AG08395 (cell line): ENCODE measurements at regions not wholly inside any gene's neighbourhood (a gene's known extent, or its start where the extent isn't known, plus 50 kb on each side); places are given as distances from the start of the nearest gene placed in this dataset.
"Not testable (repeated sequence)": the region's sequence is repeated elsewhere in the genome, so short reads cannot be mapped to it uniquely, and the experiment has no call there.

Source experiments
- DNase-seq: peaks from one replicate; pipeline ENCODE4 v3.0.0; 2012; ENCODE audit warnings: mixed read lengths, low spot score

- not testable (repeated sequence) for DNase-seq
These were observed 759.4 kb downstream of the TTLL7 start for GRCh38 chr1:83239568-83239967.

DNA sequence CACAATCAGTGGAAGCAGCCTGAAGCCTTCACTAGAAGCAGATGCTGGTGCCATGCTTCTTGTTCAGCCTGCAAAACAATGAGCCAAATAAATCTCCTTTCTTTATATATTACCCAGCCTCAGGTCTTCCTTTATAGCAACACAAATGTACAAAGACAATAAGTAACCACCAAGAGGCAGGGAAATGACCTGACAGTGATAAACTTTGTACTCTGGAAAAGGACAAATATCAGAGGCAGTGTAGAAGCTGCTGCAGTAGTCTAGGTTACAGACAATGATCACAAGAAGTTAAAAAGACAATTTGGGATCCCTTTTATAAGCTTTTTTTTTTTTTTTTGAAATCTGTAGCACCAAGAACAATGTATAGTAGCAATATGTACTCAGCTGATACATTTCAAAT, 760.3 kb downstream of the TTLL7 start:
- DNase-seq, result not testable (repeated sequence)

DNA sequence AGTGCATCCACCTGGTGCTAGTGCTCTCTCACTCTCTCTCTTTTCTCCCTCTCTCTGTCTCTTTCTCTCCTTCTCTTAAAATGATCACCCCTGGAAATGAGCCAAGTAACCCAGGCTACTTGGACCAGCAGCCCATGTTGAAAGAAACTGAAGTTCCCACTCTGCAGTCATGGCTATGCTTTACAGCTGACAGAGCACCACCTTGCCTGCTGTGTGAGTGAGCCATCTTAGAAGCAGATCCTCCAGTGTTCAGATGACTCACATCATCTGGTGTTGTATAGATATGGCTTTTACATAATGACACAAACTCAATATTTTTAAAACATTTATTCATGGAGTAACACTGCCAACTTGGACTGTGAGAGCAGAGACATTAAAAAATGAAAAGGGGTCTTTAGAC, 779.1 kb downstream of the TTLL7 start:
- not testable (repeated sequence) for DNase-seq

- not testable (repeated sequence) for DNase-seq
These were observed 780.8 kb downstream of the TTLL7 start for GRCh38 chr1:83218036-83218716.

DNA sequence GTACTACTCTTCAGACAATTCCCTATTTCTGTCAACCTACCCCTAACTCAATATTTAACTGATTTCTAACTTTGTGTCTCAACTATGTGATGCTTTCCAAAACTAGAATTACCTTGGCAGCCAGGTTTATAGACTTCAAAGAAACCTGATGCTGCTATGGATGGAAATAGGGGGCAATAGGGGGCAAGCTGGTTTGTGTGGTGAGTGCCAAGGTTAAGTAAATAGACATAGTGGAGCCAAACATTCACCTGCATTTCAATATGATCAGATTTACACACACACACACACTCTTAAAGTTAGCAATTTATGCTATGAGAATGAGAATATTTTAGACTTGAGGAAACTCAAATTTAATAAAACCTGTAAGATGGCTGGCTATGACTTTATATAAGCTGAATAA, 784.6 kb downstream of the TTLL7 start:
- DNase-seq, result not testable (repeated sequence)

DNA sequence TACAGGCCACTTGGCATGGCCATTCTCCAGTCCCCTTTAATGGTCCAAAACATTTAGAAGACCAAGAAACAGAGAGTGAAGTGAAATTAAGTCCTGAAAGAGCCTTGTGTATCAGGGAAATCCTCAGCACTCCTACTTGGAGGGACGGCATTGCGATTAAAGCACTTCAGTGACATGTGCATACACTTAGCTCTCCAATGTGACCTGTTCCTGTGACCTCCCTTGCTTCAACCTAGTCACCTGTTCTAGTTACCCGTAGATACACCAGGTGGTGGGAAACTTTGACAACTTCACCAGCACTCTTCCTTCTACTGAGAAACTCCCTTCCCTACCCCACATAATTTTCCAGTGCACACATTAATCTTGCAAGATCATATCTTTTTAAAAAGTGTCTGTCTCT, 785.3 kb downstream of the TTLL7 start:
- not testable (repeated sequence) for DNase-seq

DNA sequence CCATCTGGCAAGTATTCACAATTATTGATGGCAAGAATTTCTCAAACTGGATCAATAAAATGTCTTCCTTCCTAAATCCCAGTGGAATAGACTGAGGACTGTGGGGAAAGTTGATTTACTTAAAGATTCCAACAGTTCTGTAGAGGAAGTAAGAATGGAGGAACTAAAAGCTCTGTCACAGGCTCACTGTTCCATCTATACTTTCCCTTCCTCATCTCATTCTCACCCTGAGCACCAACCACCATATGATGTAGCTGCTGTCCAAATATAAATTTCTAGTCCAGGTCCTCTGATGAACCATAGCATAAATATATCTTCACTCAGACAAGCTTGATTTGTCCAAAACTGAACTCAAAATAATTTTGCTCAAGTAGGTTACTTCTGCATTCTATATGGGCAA, 786.9 kb downstream of the TTLL7 start:
- DNase-seq, result not testable (repeated sequence)

- not testable (repeated sequence) for DNase-seq
These were observed 790.4 kb downstream of the TTLL7 start for GRCh38 chr1:83208540-83208939.

- DNase-seq, result not testable (repeated sequence)
These were observed 804.3 kb downstream of the TTLL7 start for GRCh38 chr1:83194610-83195009.

DNA sequence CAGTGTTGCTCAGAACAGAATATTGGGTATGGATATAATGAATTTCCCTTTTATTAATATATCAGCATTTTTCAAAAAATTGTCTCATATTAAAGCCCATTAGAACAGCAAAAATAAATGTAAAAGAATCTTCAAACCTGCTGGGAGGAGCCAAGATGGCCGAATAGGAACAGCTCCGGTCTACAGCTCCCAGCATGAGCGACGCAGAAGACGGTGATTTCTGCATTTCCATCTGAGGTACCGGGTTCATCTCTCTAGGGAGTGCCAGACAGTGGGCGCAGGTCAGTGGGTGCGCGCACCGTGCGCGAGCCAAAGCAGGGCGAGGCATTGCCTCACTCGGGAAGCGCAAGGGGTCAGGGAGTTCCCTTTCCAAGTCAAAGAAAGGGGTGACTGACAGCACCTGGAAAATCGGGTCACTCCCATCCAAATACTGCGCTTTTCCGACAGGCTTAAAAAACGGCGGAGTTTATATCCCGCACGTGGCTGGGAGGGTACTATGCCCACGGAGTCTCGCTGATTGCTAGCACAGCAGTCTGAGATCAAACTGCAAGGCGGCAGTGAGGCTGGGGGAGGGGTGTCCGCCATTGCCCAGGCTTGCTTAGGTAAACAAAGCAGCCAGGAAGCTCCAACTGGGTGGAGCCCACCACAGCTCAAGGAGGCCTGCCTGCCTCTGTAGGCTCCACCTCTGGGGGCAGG, 816.8 kb downstream of the TTLL7 start:
- DNase-seq, result not testable (repeated sequence)

DNA sequence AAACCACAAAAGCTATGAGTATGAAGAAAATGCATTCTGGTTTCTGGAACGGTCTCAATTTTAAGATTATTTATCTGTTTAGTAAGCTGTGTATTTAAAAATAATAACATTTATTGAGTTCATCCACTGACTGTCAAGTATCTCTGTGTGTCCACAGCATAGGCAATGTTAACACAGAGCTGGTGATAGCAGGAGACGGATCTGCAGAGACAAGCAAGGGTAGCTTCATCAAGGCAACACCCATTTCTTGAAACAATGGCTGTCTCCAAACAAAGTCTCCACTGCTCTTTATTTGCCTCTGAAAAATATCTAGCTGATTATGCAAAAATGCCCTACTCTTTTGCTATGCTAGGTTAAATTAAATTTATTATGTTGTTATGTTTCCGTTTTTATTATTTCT, 818.3 kb downstream of the TTLL7 start:
- not testable (repeated sequence) for DNase-seq

DNA sequence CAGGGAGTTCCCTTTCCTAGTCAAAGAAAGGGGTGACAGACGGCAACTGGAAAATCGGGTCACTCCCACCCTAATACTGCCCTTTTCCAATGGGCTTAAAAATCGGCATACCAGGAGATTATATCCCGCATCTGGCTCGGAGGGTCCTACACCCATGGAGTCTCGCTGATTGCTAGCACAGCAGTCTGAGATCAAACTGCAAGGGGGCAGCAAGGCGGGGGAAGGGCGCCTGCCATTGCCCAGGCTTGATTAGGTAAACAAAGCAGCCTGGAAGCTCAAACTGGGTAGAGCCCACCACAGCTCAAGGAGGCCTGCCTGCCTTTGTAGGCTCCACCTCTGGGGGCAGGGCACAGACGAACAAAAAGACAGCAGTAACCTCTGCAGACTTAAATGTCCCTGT, 831.3 kb downstream of the TTLL7 start:
- DNase-seq, result not testable (repeated sequence)

DNA sequence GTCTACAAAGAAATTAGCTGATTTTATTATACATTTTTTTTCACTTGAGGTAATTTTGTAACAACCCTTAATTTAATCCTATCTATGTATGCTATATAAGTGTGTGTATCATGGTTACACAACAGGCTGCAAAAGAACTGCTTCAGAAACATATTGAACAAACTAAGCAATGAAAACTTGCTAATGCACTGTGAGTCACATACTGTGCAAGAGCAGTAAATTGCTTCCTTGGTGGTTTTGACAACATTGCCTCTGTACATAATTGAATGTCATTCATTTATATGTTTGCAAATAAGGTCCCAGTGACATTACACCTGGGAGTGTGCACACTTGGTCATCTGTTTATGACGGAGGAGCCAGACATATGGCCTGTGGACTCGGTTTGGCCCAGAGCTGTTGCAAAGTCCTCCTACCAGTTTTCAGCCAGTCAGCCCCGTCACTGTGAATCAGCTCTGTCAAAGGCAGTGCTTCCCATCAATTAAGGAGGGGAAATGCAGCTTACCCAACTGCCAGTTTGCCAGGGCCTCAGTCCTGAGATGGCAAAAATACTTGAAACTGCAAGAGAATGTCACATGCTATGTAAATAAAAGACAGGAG, 835.0 kb downstream of the TTLL7 start:
- DNase-seq, result peak; percentile 15

DNA sequence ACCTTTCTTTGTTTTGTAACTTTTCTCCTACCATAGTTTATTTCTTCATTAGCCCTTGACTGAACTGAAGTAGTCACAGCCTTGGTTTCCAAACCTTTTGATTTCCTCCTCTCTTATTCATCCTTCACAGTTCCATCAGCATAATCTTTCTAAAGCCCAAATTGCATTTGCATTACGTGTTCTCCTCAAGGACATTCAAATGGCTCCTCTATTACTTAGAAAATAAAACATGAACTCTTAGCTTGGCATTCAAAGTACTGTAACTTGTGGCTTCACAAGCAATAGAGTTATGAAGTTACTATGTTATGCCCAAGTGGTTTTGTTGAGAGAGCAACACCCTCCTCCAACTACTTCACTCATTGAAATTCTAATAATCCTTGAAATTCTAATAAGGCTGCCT, 840.0 kb downstream of the TTLL7 start:
- not testable (repeated sequence) for DNase-seq

GRCh38 chr1:83154306-83154705, 844.6 kb downstream of the TTLL7 start:
- DNase-seq, result not testable (repeated sequence)

- DNase-seq, result not testable (repeated sequence)
These were observed 847.6 kb downstream of the TTLL7 start for GRCh38 chr1:83151167-83151898.

GRCh38 chr1:83150479-83150878, 848.5 kb downstream of the TTLL7 start:
- DNase-seq, result not testable (repeated sequence)

- DNase-seq, result not testable (repeated sequence)
These were observed 853.1 kb downstream of the TTLL7 start for GRCh38 chr1:83145820-83146219.

DNA sequence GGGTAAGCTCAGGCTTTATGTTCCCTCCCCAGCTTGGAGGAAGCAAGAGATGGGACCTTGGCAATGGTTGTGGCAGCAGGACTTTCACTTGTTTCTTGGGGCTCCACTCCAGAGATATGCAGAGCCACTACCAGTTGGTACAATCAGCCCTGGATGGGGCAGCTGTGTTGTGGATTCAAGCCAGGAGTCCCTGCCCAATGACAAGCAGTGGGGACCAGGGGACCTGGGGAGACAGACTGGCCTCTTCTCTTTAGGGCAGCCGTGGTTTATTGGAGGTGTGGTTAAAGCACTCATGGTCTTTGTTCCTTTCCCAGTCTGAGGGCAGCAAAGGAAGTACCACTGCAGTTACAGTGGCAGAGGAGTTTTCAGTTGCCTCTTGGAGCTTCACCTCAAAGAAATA, 856.1 kb downstream of the TTLL7 start:
- not testable (repeated sequence) for DNase-seq

DNA sequence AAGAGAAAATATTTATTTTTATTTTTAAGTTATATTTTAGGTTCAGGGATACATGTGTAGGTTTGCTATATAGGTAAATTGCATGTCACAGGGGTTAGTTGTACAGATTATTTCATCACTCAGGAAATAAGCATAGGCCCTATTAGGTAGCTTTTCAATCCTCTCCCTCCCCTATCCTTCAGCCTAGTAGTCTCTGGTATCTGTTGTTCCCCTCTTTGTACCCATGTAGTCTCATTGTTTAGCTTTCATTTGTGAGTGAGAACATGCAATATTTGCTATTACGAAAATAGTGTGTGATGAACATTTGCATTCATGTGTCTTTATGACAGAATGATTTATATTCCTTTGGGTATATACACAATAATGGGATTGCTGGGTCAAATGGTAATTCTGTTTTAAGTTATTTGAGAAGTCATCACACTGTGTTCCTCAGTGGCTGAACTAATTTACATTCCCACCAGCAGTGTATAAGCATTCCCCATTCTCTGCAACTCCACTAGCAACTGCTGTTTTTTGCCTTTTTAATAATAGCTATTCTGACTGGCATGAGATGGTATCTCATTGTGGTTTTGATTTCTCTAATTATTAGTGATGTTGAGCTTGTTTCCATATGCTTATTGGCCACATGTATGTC, 863.3 kb downstream of the TTLL7 start:
- DNase-seq, result not testable (repeated sequence)

DNA sequence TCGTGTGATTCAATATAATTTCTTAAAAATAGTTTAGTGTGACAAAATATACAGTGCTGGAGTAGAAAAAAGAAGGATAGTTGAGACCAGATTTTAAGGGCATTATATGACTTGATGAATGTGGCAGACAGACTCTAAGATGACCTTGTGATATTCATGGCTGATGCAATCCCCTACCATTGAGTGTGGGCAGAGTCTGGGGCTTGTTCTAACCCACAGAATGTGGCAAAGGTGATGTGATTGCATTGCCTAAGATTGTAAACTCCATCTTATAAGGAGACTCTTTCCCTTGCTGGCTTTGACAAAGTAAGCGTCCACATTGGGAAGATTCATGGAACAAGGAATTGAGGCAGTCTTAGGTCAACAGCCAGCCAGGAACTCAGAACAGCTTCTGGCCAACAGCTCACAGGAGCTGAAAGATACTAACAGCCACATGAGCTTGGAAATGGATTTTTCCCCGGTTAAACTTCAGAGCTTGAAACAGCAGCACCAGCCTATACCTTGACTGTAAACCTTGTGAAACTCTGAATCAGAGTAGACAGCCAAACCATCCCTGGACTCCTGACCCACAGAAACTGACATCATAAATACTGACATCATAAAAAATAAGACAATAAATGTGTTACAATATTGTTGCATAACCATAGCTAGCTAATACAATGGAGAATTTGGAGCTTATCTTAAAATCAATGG, 864.5 kb downstream of the TTLL7 start:
- DNase-seq, result not testable (repeated sequence)

- no peak for DNase-seq
These were observed 867.3 kb downstream of the TTLL7 start for GRCh38 chr1:83131692-83131955.
